ENCODE measurements at regions not wholly inside any gene's neighbourhood (a gene's known extent, or its start where the extent isn't known, plus 50 kb on each side); places are given as distances from the start of the nearest gene placed in this dataset.

DNA sequence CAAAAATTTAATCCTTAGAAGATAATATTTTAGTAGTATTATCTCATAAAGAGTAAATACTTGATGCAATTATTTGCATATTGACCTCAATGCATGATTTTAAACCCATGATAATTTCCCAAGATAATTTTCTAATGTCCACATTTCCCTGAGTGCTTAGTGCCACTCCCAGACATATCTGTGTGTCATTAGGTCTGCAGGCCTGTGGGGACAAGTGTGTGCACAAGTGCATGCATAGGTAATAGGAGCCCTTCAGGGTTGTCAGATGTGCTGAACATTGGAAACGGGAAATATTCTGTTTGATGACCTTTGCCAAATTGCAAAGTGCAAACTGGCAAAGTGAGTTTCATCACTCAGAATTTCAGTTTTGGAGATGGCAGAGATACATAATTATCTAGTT lies 369.9 kb downstream of the KLF5 start:
- Histone ChIP-seq H2AK5ac (ENCODE audit: low read depth, low read length) (no peak overlapping the region), H3K27ac (ENCODE audit: insufficient read depth, low read length) (no peak overlapping the region)

More for the DNA sequence above, 369.9 kb downstream of the KLF5 start:
- DNase-seq (no peak), ATAC-seq (ENCODE audit: low read depth) (no peak)
- CTCF ChIA-PET, result no interaction called here
- Histone ChIP-seq H4K5ac (ENCODE audit: low read depth, low read length) (no peak overlapping the region), H3K14ac (replicated peaks; ENCODE audit: low read depth, low read length) (no peak overlapping the region), H3K4me2 (ENCODE audit: low read depth, low read length) (no peak overlapping the region), H3K4me1 (ENCODE audit: control insufficient read depth, insufficient read depth, low read length) (peaks cover 2% of the 10 kb centered on the region; the same call in 1 of the 2 replicates), H3K4me3 (ENCODE audit: insufficient read depth, low read depth, low read length) (no peak overlapping the region), H3K9me1 (ENCODE audit: insufficient read depth, low read length) (no peaks in the 10 kb centered on the region), H3K4ac (ENCODE audit: low read depth, low read length) (no peak overlapping the region), H2BK15ac (ENCODE audit: low read depth, low read length) (no peak overlapping the region), H2AK9ac (replicated peaks; ENCODE audit: low read depth, low read length, poor library complexity) (no peak overlapping the region), H3K27me3 (ENCODE audit: control insufficient read depth, insufficient read depth, low read length) (no peaks in the 10 kb centered on the region; the same call in 1 of the 2 replicates), H2BK20ac (ENCODE audit: low read depth, low read length) (no peak overlapping the region), H4K20me1 (ENCODE audit: insufficient read depth, low read length) (no peaks in the 10 kb centered on the region), H3K18ac (ENCODE audit: low read depth, low read length) (no peak overlapping the region), H3K36me3 (ENCODE audit: control insufficient read depth, insufficient read depth, low read length) (no peaks in the 10 kb centered on the region), H2BK120ac (ENCODE audit: low read depth, low read length) (no peak overlapping the region), H3K23ac (ENCODE audit: low read depth, low read length) (no peak overlapping the region), H4K8ac (ENCODE audit: low read depth in 2 of 2, low read length in 2 of 2) (no peak overlapping the region), H3K56ac (ENCODE audit: extremely low read depth, insufficient read depth, low read length) (no peak overlapping the region), H3K9me3 (ENCODE audit: control insufficient read depth, insufficient read depth, low read length) (no peaks in the 10 kb centered on the region), H4K91ac (ENCODE audit: insufficient read depth, low read depth, low read length) (no peak overlapping the region), H3K9ac (ENCODE audit: low read depth, low read length) (no peak overlapping the region), H2BK5ac (ENCODE audit: low read depth, low read length, poor library complexity, severe bottlenecking) (no peak overlapping the region), H3K79me1 (ENCODE audit: low read depth in 1 of 2, low read length in 2 of 2) (no peaks in the 10 kb centered on the region), H2AFZ (replicated peaks; ENCODE audit: low read length, poor library complexity) (no peak overlapping the region)
- no peak for TF ChIP-seq CEBPB (IDR thresholded peaks at IDR 0.05; ENCODE audit: low read depth, low read length)
- TF ChIP-seq BHLHE40 (IDR thresholded peaks at IDR 0.05; ENCODE audit: low read depth, low read length), result no peak
- no CpG with 5 or more reads among the region's 1 CpG for WGBS, 2 experiments (ENCODE audit: extremely low coverage in 2 of 2, insufficient read length in 1 of 2)
- dilution Hi-C loops (cut with HindIII; ENCODE audit: low sequenced_read_pairs, unreplicated experiment), result no loop called here
- in situ Hi-C loops (cut with MboI; ENCODE audit: low sequenced_read_pairs), result no loop called here
- intact Hi-C loops (cut with micrococcal nuclease), result no loop called here
- no TSS peak for BruUV-seq (replicated peaks)
- POLR2A ChIA-PET (ENCODE audit: unreplicated experiment), result no interaction called here
